Esophagus muscularis mucosa (tissue), 4 donors: ENCODE measurements at regions not wholly inside any gene's neighbourhood (a gene's known extent, or its start where the extent isn't known, plus 50 kb on each side); places are given as distances from the start of the nearest gene placed in this dataset.
"Not testable (repeated sequence)": the region's sequence is repeated elsewhere in the genome, so short reads cannot be mapped to it uniquely, and the experiment has no call there.

Experiments used
- DNase-seq: peaks from one replicate; pipeline ENCODE4 v3.0.0-alpha.2; 2017; ENCODE audit errors: extremely low spot score
- H3K27ac ChIP-seq, 4 donors: fragments of 200-600 bp; sonication (generic); replicated peaks in 1 of 4; 1 replicate in 3 of 4; 2 replicates in 1 of 4; pipeline ENCODE4 v1.5.1; 2016 to 2019; ENCODE audit warnings: mild to moderate bottlenecking in 1 of 4
- H3K27me3 ChIP-seq, 4 donors: fragments of 200-600 bp; sonication (generic); one replicate each; pipeline versions ENCODE4 v1.5.1 to v1.6.0; 2016 to 2019
- H3K36me3 ChIP-seq, 4 donors: fragments of 200-600 bp; sonication (generic); one replicate each; pipeline ENCODE4 v1.5.1; 2016 to 2019
- H3K4me1 ChIP-seq, 4 donors: fragments of 200-600 bp; sonication (generic); one replicate each; pipeline ENCODE4 v1.5.1; 2016 to 2019
- H3K4me3 ChIP-seq, 4 donors: fragments of 200-600 bp; sonication (generic); 1 replicate in 2 of 4; 2 replicates in 2 of 4; pipeline ENCODE4 v1.5.1; 2016 to 2019; ENCODE audit warnings: mild to moderate bottlenecking in 4 of 4, moderate library complexity in 1 of 4
- H3K9me3 ChIP-seq, 4 donors: fragments of 200-600 bp; sonication (generic); 1 replicate in 3 of 4; 2 replicates in 1 of 4; pipeline ENCODE4 v1.5.1; 2016 to 2019
- EP300 ChIP-seq: sonication (generic); formaldehyde crosslinking; IDR thresholded peaks from one replicate; pipeline ENCODE4 v1.6.1; 2017; ENCODE audit warnings: antibody characterized with exemption
- POLR2A ChIP-seq: fragments of 450-650 bp; IDR thresholded peaks from one replicate; pipeline ENCODE4 v1.6.1; 2017; ENCODE audit warnings: antibody characterized with exemption, moderate library complexity, mild to moderate bottlenecking, low read depth
- POLR2AphosphoS5 ChIP-seq, 2 donors: sonication (generic); formaldehyde crosslinking; IDR thresholded peaks; one replicate each; pipeline ENCODE4 v1.6.1; 2017; ENCODE audit warnings: antibody characterized with exemption in 2 of 2
- WGBS: methylation state at CpG from one replicate; pipeline ENCODE4 v1.1.5; 2018; 5-methylcytosine and 5-hydroxymethylcytosine counted together
- intact Hi-C: fragments of 100-400 bp; cut with DNase I; formaldehyde crosslinking; loops from one replicate; pipeline ENCODE4 v1.15.1; 2023
- TF ChIP-seq, protein P1 (sequence below), 3 experiments: fragments of 200-600 bp in 2 of 3; fragments of 450-650 bp in 1 of 3; sonication (generic) in 2 of 3; IDR thresholded peaks; one replicate each; pipeline ENCODE4 v1.5.1; 2017 to 2019; ENCODE audit warnings: antibody characterized with exemption in 3 of 3, mild to moderate bottlenecking in 2 of 3, moderate library complexity in 1 of 3

DNA sequence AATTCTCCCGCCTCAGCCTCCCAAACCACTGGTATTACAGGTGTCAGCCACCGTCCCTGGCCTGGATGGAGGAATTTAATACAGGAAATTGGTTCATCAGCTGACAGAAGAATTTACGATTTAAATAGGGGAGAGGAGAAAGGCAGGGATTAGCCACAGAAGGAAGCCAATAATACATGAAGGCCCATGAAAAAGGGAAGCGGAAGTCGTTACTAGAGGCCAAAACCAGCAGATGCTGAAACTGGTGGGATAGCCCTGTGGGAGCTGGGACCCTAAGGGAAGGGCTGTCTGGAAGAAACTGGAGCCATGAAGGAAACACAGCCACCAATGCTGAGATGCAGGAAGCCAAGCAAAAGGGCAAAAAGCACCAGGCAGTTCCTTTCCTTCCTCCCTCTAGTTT is 163.7 kb upstream of the RMP24 start:
- intact Hi-C loops: no loop called here
- no peak for TF ChIP-seq EP300
- TF ChIP-seq POLR2A: no peak
- TF ChIP-seq, protein P1, sequence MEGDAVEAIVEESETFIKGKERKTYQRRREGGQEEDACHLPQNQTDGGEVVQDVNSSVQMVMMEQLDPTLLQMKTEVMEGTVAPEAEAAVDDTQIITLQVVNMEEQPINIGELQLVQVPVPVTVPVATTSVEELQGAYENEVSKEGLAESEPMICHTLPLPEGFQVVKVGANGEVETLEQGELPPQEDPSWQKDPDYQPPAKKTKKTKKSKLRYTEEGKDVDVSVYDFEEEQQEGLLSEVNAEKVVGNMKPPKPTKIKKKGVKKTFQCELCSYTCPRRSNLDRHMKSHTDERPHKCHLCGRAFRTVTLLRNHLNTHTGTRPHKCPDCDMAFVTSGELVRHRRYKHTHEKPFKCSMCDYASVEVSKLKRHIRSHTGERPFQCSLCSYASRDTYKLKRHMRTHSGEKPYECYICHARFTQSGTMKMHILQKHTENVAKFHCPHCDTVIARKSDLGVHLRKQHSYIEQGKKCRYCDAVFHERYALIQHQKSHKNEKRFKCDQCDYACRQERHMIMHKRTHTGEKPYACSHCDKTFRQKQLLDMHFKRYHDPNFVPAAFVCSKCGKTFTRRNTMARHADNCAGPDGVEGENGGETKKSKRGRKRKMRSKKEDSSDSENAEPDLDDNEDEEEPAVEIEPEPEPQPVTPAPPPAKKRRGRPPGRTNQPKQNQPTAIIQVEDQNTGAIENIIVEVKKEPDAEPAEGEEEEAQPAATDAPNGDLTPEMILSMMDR (IDR thresholded peaks at IDR 0.05): no peak
- no peak for TF ChIP-seq POLR2AphosphoS5 (IDR thresholded peaks at IDR 0.05)
- H3K4me3 ChIP-seq: no peak overlapping the region

DNA sequence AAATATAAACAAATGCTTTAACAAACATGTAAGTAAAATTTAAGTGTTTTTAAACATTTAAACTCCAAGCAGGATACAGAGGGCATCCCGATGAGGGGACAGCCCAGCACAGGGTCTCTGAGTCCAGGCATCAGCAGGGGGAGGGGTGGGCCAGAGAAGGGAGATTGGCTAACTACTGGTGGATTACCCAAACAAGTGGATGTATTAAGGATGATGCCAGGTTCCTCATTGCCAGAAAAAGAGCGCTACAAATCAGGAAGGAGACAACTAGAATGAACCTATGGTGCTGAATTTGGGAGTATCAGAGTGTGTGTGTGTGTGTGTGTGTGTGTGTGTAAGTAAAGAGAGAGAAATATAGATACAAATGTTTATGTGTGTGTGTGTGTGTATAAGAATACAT is 162.0 kb upstream of the RMP24 start:
- TF ChIP-seq POLR2A: no peak
- no peak for TF ChIP-seq EP300
- no peak for TF ChIP-seq POLR2AphosphoS5 (IDR thresholded peaks at IDR 0.05)
- TF ChIP-seq, protein P1 (IDR thresholded peaks at IDR 0.05): no peak

More for the DNA sequence above, 163.7 kb upstream of the RMP24 start:
- Histone ChIP-seq H3K27ac (no peak overlapping the region), H3K4me1 (peaks cover 0 to 3% (median under 1%) of the 10 kb centered on the region in 4 donors), H3K9me3 (no peaks in the 10 kb centered on the region), H3K36me3 (no peaks in the 10 kb centered on the region), H3K27me3 (no peaks in the 10 kb centered on the region)
- WGBS: 78% methylated on average over 5 of the region's 5 CpGs
- DNase-seq: no peak

DNA sequence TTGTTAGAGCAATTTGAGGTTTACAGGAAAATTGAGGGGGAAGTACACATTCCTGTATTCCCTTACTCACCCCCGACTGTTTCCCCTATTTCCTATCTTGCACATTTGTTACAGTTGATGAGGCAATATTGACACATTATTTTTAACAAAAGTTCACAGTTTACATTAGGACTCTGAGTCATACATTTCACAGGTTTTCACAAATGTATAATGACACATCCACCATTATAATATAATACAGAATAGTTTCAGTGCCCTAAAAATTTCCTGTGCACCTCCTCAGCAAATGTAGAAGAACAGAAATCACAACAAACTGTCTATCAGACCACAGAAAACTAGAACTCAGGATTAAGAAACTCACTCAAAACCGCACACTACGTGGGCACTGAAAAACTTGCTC is 160.6 kb upstream of the RMP24 start:
- peaks cover 0 to 3% (median 0%) of the 10 kb centered on the region in 4 donors for H3K4me1 ChIP-seq
- no peak overlapping the region for H3K27ac ChIP-seq
- H3K9me3 ChIP-seq: no peaks in the 10 kb centered on the region
- 85% methylated on average over 3 of the region's 3 CpGs for WGBS
- H3K36me3 ChIP-seq: no peaks in the 10 kb centered on the region
- H3K4me3 ChIP-seq: no peak overlapping the region
- H3K27me3 ChIP-seq: no peaks in the 10 kb centered on the region
- intact Hi-C loops: no loop called here
- TF ChIP-seq POLR2A (no peak), POLR2AphosphoS5 (IDR thresholded peaks at IDR 0.05) (no peak), EP300 (no peak)
- TF ChIP-seq, protein P1 (IDR thresholded peaks at IDR 0.05): no peak
- DNase-seq: no peak

More for the DNA sequence above, 162.0 kb upstream of the RMP24 start:
- Histone ChIP-seq H3K27ac (no peak overlapping the region), H3K27me3 (no peaks in the 10 kb centered on the region), H3K9me3 (no peaks in the 10 kb centered on the region), H3K4me1 (peaks cover 0 to 3% (median 0%) of the 10 kb centered on the region in 4 donors), H3K4me3 (no peak overlapping the region), H3K36me3 (no peaks in the 10 kb centered on the region)
- 86% methylated on average over 2 of the region's 2 CpGs for WGBS
- no peak for DNase-seq
- intact Hi-C loops: no loop called here

DNA sequence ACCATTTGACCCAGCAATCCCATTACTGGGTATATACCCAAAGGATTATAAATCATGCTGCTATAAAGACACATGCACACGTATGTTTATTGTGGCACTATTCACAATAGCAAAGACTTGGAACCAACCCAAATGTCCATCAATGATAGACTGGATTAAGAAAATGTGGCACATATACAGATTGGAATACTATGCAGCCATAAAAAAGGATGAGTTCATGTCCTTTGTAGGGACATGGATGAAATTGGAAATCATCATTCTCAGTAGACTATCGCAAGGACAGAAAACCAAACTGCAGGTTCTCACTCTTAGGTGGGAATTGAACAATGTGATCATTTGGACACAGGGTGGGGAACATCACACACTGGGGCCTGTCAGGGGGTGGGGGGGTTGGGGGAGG is 157.5 kb upstream of the RMP24 start:
- 92% methylated on average over 2 of the region's 2 CpGs for WGBS
- H3K27me3 ChIP-seq, H3K4me3 ChIP-seq, DNase-seq, H3K4me1 ChIP-seq, H3K9me3 ChIP-seq, H3K27ac ChIP-seq, intact Hi-C loops, H3K36me3 ChIP-seq: not testable (repeated sequence)

DNA sequence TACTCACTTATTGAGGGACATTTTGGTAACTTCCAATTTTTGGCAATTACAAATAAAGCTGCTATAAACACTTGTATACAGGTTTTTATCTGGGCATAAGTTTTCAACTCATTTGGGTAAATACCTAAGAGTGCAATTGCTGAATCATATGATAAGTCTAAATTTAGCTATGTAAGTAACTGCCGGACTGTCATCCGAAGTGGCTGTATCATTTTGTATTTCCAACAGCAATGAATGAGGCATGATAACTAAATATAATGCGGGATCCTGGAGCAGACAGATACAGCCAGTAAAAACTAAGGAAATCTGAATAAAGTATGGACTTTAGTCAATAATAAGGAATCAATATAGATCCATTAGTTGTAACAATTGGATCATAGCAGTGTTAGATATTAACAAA is 156.5 kb upstream of the RMP24 start:
- no peak overlapping the region for H3K4me3 ChIP-seq
- no peak for TF ChIP-seq POLR2A
- no peak for TF ChIP-seq POLR2AphosphoS5 (IDR thresholded peaks at IDR 0.05)
- no peak for TF ChIP-seq EP300
- TF ChIP-seq, protein P1 (IDR thresholded peaks at IDR 0.05): no peak
- intact Hi-C loops: no loop called here
- no peaks in the 10 kb centered on the region for H3K4me1 ChIP-seq
- no peaks in the 10 kb centered on the region for H3K9me3 ChIP-seq
- WGBS: 72% methylated on average over 3 of the region's 3 CpGs
- no peaks in the 10 kb centered on the region for H3K36me3 ChIP-seq
- H3K27me3 ChIP-seq: no peaks in the 10 kb centered on the region
- H3K27ac ChIP-seq: no peak overlapping the region
- DNase-seq: peak; percentile 8
